ENCODE measurements at regions not wholly inside any gene's neighbourhood (a gene's known extent, or its start where the extent isn't known, plus 50 kb on each side); places are given as distances from the start of the nearest gene placed in this dataset.
"Not testable (repeated sequence)": the region's sequence is repeated elsewhere in the genome, so short reads cannot be mapped to it uniquely, and the experiment has no call there.

GRCh38 chr6:78629836-78630235 lies 237.5 kb upstream of the IRAK1BP1 start:
- Histone ChIP-seq H3K79me2 (ENCODE audit: insufficient read depth, low read depth) (no peaks in the 10 kb centered on the region), H3K4me3 (IDR thresholded peaks at IDR 0.05; ENCODE audit: insufficient read depth, low read depth, low read length) (no peak overlapping the region), H3K27ac (no peak overlapping the region), H3K4me1 (ENCODE audit: low read depth, poor library complexity, severe bottlenecking) (no peaks in the 10 kb centered on the region), H2AFZ (ENCODE audit: low read depth) (no peak overlapping the region), H3K36me3 (ENCODE audit: insufficient read depth) (no peaks in the 10 kb centered on the region), H4K20me1 (ENCODE audit: insufficient read depth) (no peaks in the 10 kb centered on the region), H3K4me2 (no peak overlapping the region), H3K9ac (no peak overlapping the region), H3K27me3 (ENCODE audit: insufficient read depth, low read depth) (no peaks in the 10 kb centered on the region)
- TF ChIP-seq CTCF (conservative IDR thresholded peaks at IDR 0.05; ENCODE audit: low read depth, low read length), result no peak

- H3K27ac ChIP-seq, result no peak overlapping the region
- H4K20me1 ChIP-seq (ENCODE audit: insufficient read depth), result no peaks in the 10 kb centered on the region
- H2AFZ ChIP-seq (ENCODE audit: low read depth), result no peak overlapping the region
- H3K36me3 ChIP-seq (ENCODE audit: insufficient read depth), result no peaks in the 10 kb centered on the region
- H3K79me2 ChIP-seq (ENCODE audit: insufficient read depth, low read depth), result no peaks in the 10 kb centered on the region
- H3K4me3 ChIP-seq (IDR thresholded peaks at IDR 0.05; ENCODE audit: insufficient read depth, low read depth, low read length), result no peak overlapping the region
- no peak overlapping the region for H3K4me2 ChIP-seq
- TF ChIP-seq CTCF (conservative IDR thresholded peaks at IDR 0.05; ENCODE audit: low read depth, low read length), result no peak
- no peak overlapping the region for H3K9ac ChIP-seq
- H3K27me3 ChIP-seq (ENCODE audit: insufficient read depth, low read depth), result no peaks in the 10 kb centered on the region
- no peaks in the 10 kb centered on the region for H3K4me1 ChIP-seq (ENCODE audit: low read depth, poor library complexity, severe bottlenecking)
These were observed 235.4 kb upstream of the IRAK1BP1 start for GRCh38 chr6:78631976-78632375.

DNA sequence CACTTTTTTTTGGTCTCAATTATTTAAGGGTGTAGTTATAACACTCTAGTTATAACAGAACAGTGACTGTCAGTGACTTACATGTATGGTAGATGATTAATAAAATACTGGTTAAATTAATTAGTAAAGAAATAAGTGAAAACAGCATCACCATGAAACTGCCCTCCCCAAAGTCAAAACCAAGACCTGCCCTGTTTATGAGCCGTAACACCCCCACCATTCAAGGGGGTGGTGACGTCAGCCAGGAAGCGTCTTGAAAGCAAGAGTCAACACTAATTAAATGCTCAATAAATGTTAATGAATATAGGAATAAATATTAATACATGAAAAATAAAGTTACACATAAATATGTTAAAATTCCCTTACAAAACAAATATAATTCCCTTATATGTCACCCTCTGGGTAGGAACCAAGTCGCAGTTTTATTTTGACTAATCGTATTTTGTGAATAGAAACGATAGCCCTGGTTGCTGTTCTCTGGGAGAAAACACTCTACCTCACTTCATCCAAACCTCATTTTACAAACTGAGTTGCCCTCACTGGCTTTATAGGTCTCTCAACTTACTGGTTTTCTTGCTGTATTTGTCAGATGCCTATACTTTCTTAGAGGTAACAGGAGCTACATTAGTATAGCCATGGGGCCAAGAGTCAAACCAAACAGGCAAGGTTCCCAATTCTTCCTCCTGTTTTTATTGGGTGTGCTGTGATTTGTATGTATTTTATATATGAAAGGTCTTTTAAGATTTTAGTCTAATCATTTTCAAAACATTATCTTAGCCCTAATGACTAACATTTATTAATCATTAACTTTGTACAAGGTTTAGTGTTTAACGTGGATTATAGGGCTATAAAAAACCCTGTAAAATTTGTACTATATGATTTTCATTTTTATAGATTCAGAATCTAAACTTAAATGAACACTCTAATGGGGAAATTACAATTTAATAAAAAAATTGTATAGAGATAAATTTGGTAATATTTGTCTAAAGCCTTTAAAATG lies 227.9 kb upstream of the IRAK1BP1 start:
- no peak overlapping the region for H3K4me3 ChIP-seq (IDR thresholded peaks at IDR 0.05; ENCODE audit: insufficient read depth, low read depth, low read length)
- H3K27me3 ChIP-seq (ENCODE audit: insufficient read depth, low read depth), result no peaks in the 10 kb centered on the region
- no peak overlapping the region for H3K27ac ChIP-seq
- H3K36me3 ChIP-seq (ENCODE audit: insufficient read depth), result no peaks in the 10 kb centered on the region
- H2AFZ ChIP-seq (ENCODE audit: low read depth), result no peak overlapping the region
- no peak overlapping the region for H3K9ac ChIP-seq
- no peak for TF ChIP-seq CTCF (conservative IDR thresholded peaks at IDR 0.05; ENCODE audit: low read depth, low read length)
- H3K79me2 ChIP-seq (ENCODE audit: insufficient read depth, low read depth), result no peaks in the 10 kb centered on the region
- no peaks in the 10 kb centered on the region for H3K4me1 ChIP-seq (ENCODE audit: low read depth, poor library complexity, severe bottlenecking)
- H4K20me1 ChIP-seq (ENCODE audit: insufficient read depth), result no peaks in the 10 kb centered on the region
- no peak overlapping the region for H3K4me2 ChIP-seq

DNA sequence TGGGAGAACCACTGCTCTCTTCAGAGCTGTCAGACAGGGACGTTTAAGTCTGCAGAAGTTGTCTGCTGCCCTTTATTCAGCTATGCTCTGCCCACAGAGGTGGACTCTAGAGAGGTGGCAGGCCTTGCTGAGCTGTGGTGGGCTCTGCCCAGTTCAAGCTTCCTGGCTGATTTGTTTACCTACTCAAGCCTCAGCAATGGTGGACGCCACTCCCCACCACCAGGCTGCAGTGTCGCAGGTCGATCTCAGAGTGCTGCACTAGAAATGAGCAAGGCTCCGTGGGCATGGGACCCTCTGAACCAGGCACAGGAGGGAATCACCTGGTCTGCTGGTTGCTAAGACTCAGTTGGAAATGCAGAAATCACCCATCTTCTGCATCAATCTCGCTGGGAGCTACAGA lies 223.4 kb upstream of the IRAK1BP1 start:
- H3K36me3 ChIP-seq (ENCODE audit: insufficient read depth); H3K4me3 ChIP-seq (IDR thresholded peaks at IDR 0.05; ENCODE audit: insufficient read depth, low read depth, low read length); H3K9ac ChIP-seq; H4K20me1 ChIP-seq (ENCODE audit: insufficient read depth); H3K27me3 ChIP-seq (ENCODE audit: insufficient read depth, low read depth); H3K4me1 ChIP-seq (ENCODE audit: low read depth, poor library complexity, severe bottlenecking); H3K4me2 ChIP-seq; H3K27ac ChIP-seq; H3K79me2 ChIP-seq (ENCODE audit: insufficient read depth, low read depth); H2AFZ ChIP-seq (ENCODE audit: low read depth): not testable (repeated sequence)

GRCh38 chr6:78646542-78647415 lies 220.6 kb upstream of the IRAK1BP1 start:
- H3K79me2 ChIP-seq (ENCODE audit: insufficient read depth, low read depth); H3K27me3 ChIP-seq (ENCODE audit: insufficient read depth, low read depth); H3K4me2 ChIP-seq; H4K20me1 ChIP-seq (ENCODE audit: insufficient read depth); H3K36me3 ChIP-seq (ENCODE audit: insufficient read depth); H2AFZ ChIP-seq (ENCODE audit: low read depth); H3K4me3 ChIP-seq (IDR thresholded peaks at IDR 0.05; ENCODE audit: insufficient read depth, low read depth, low read length); H3K9ac ChIP-seq; H3K4me1 ChIP-seq (ENCODE audit: low read depth, poor library complexity, severe bottlenecking); H3K27ac ChIP-seq: not testable (repeated sequence)

GRCh38 chr6:78665819-78666218 lies 201.5 kb upstream of the IRAK1BP1 start:
- H3K9ac ChIP-seq; H3K27ac ChIP-seq; H3K4me2 ChIP-seq; H3K79me2 ChIP-seq (ENCODE audit: insufficient read depth, low read depth); H4K20me1 ChIP-seq (ENCODE audit: insufficient read depth); H3K36me3 ChIP-seq (ENCODE audit: insufficient read depth); H3K4me1 ChIP-seq (ENCODE audit: low read depth, poor library complexity, severe bottlenecking); H3K4me3 ChIP-seq (IDR thresholded peaks at IDR 0.05; ENCODE audit: insufficient read depth, low read depth, low read length); H3K27me3 ChIP-seq (ENCODE audit: insufficient read depth, low read depth); H2AFZ ChIP-seq (ENCODE audit: low read depth): not testable (repeated sequence)

All from KMS-11 (cell line).